ENCODE measurements at regions not wholly inside any gene's neighbourhood (a gene's known extent, or its start where the extent isn't known, plus 50 kb on each side); places are given as distances from the start of the nearest gene placed in this dataset.
"Not testable (repeated sequence)": the region's sequence is repeated elsewhere in the genome, so short reads cannot be mapped to it uniquely, and the experiment has no call there.

DNA sequence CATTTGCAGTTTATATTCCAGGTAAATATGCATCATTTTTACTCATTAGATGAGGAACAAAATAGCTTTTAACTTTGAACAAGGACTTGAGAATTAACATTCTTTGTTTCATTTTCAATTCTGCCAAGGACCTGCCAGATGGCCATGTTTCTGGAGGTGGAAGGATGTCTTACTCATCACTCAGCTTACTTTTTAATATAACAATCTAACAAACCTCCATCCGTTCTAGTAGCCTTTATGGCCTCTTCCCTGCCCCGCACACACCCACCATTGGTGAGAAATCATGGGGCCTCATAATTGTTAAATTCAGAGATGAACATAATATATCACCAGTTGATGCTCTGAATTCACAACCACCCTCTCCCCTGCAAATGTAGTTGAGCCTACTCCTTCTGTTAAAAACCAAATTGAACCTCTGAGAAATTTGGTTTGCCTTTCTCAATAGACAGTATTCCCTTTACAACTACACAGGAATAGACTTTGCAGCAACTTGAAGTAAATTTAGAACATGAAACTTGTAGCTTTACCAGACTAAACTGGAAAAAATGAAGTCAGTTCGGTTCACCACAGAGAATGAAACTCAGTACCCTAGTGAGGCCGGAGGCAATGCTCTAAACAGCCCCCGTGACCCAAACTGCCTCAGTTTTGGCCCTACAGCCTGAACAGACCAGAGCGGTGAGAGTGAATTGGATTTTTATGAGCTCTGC lies 50.1 kb upstream of the ACSL4 start:
- no peak overlapping the region for H3K4me3 ChIP-seq (ENCODE audit: low read length)
- no peaks in the 10 kb centered on the region for H3K9me3 ChIP-seq (replicated peaks; ENCODE audit: control insufficient read depth, low read depth, low read length)
- no peak for DNase-seq
- 83% methylated on average over 2 of the region's 6 CpGs for WGBS (ENCODE audit: insufficient coverage)
- no peaks in the 10 kb centered on the region for H3K36me3 ChIP-seq (ENCODE audit: control insufficient read depth, insufficient read depth, low read length)
- peaks cover 7% of the 10 kb centered on the region for H3K27me3 ChIP-seq (ENCODE audit: control insufficient read depth, insufficient read depth, low read length)
- H3K4me1 ChIP-seq (ENCODE audit: control insufficient read depth, insufficient read depth, low read length) = no peaks in the 10 kb centered on the region
- no peak overlapping the region for H3K27ac ChIP-seq (ENCODE audit: low read length)

DNA sequence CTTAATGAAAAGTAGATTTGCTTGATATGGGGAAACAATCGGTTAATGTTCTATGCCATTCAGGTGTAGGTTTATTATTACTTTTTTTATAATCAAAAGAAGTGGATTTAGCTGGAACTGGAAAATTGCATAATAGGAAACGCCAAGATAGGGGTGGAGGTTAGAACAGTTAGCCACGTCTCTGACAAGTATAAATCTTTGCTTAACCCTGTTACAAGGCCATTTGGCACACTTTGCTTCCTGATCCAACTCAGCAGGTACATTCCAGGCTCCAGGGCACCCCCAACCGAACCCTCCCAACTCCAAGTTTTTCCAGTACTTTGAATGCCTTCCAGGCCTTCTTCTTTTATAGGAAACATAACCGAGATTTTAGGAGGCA lies 50.6 kb upstream of the ACSL4 start:
- no peak for DNase-seq
- H3K4me1 ChIP-seq (ENCODE audit: control insufficient read depth, insufficient read depth, low read length) = no peaks in the 10 kb centered on the region
- 50% methylated on average over 2 of the region's 5 CpGs for WGBS (ENCODE audit: insufficient coverage)

DNA sequence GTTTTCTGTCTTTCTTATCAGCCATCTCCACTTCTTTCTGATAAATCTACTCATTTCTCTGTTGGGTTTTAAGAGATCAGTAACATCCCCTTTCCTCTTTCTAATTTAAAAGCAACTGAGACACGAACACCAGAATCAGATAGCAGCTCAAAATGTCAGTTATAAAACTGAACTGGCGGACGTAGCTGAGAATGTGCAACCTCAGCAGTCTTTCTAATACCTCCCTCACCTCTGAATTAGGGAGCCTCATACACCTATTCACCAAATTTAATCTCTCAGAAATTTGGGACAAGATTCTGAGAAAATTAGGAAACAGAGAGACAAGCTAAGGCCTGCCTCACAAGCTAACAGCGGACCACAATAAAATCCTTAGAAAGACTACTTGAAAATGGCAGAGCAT lies 52.0 kb upstream of the ACSL4 start:
- WGBS (ENCODE audit: insufficient coverage) = 56% methylated on average over 3 of the region's 4 CpGs
- Histone ChIP-seq H3K27me3 (ENCODE audit: control insufficient read depth, insufficient read depth, low read length) (peaks cover 15% of the 10 kb centered on the region), H3K9me3 (replicated peaks; ENCODE audit: control insufficient read depth, low read depth, low read length) (no peaks in the 10 kb centered on the region), H3K27ac (ENCODE audit: low read length) (no peak overlapping the region), H3K4me1 (ENCODE audit: control insufficient read depth, insufficient read depth, low read length) (no peaks in the 10 kb centered on the region), H3K4me3 (ENCODE audit: low read length) (no peak overlapping the region), H3K36me3 (ENCODE audit: control insufficient read depth, insufficient read depth, low read length) (no peaks in the 10 kb centered on the region)
- DNase-seq = no peak

More for the DNA sequence above, 50.6 kb upstream of the ACSL4 start:
- H3K27me3 ChIP-seq (ENCODE audit: control insufficient read depth, insufficient read depth, low read length) = peaks cover 11% of the 10 kb centered on the region
- H3K27ac ChIP-seq (ENCODE audit: low read length) = no peak overlapping the region
- no peaks in the 10 kb centered on the region for H3K36me3 ChIP-seq (ENCODE audit: control insufficient read depth, insufficient read depth, low read length)
- H3K4me3 ChIP-seq (ENCODE audit: low read length) = no peak overlapping the region
- no peaks in the 10 kb centered on the region for H3K9me3 ChIP-seq (replicated peaks; ENCODE audit: control insufficient read depth, low read depth, low read length)

DNA sequence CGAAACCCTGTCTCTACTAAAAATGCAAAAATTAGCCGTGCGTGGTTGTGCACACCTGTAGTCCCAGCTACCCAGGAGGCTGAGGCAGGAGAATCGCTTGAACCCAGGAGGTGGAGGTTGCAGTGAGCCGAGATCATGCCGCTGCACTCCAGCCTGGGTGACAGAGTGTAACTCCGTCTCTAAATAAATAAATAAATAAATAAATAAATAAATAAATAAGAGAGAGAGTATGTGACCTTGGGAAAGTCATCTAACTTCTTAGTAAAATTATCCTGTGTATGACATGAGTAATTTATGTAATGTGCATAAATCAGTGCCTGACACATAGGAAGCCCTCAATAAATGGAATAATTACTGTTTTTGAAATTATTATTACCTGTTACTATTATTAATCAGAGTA lies 57.5 kb upstream of the ACSL4 start:
- peaks cover 18% of the 10 kb centered on the region for H3K27me3 ChIP-seq (ENCODE audit: control insufficient read depth, insufficient read depth, low read length)
- not testable (repeated sequence) for H3K4me3 ChIP-seq (ENCODE audit: low read length); DNase-seq; H3K36me3 ChIP-seq (ENCODE audit: control insufficient read depth, insufficient read depth, low read length); H3K27ac ChIP-seq (ENCODE audit: low read length); H3K9me3 ChIP-seq (replicated peaks; ENCODE audit: control insufficient read depth, low read depth, low read length); H3K4me1 ChIP-seq (ENCODE audit: control insufficient read depth, insufficient read depth, low read length)
- WGBS (ENCODE audit: insufficient coverage) = no CpG with 5 or more reads among the region's 7 CpGs

DNA sequence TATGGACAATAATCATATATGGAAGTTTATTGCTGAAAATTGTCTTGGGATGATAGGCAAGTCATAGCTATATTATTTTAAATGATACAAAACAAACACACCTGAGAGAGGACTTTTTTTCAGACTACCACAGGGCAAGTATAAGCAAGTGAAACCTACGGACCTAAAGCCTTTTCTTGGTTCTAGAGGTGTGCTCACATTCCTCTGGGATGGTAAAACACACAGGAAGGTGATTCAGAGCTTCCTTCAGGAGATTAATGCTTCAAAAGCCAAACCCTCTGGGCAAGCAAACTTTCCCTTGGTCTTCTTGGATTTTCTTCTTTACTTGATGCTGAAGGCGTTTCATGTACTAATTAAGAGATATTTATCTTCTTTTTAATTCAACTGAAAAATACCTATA lies 60.1 kb upstream of the ACSL4 start:
- Histone ChIP-seq H3K27me3 (ENCODE audit: control insufficient read depth, insufficient read depth, low read length) (peaks cover 13% of the 10 kb centered on the region), H3K36me3 (ENCODE audit: control insufficient read depth, insufficient read depth, low read length) (no peaks in the 10 kb centered on the region), H3K27ac (ENCODE audit: low read length) (no peak overlapping the region), H3K4me3 (ENCODE audit: low read length) (no peak overlapping the region), H3K9me3 (replicated peaks; ENCODE audit: control insufficient read depth, low read depth, low read length) (no peaks in the 10 kb centered on the region), H3K4me1 (ENCODE audit: control insufficient read depth, insufficient read depth, low read length) (no peaks in the 10 kb centered on the region)
- no peak for DNase-seq
- no CpG with 5 or more reads among the region's 2 CpGs for WGBS (ENCODE audit: insufficient coverage)

DNA sequence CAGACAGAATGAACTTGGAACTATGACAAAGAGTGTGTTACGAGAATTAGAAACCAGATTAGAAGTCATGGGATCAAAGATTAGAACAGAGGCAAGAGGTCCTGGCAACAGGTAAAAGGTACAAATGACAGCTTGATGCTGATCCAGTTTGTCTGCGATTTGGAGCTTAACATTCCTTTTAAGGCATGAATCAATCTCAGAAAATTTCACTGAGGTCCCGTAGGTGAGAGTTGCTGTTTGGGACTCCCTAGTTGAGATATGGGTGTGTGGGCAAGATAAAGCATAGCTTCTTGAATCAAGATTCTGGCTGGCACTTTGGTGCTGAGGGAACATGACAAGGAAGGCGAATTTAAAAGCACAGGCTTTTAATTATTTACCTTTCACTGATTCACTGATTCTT lies 62.6 kb upstream of the ACSL4 start:
- Histone ChIP-seq H3K4me3 (ENCODE audit: low read length) (no peak overlapping the region), H3K9me3 (replicated peaks; ENCODE audit: control insufficient read depth, low read depth, low read length) (no peaks in the 10 kb centered on the region), H3K27ac (ENCODE audit: low read length) (no peak overlapping the region), H3K36me3 (ENCODE audit: control insufficient read depth, insufficient read depth, low read length) (no peaks in the 10 kb centered on the region), H3K4me1 (ENCODE audit: control insufficient read depth, insufficient read depth, low read length) (no peaks in the 10 kb centered on the region), H3K27me3 (ENCODE audit: control insufficient read depth, insufficient read depth, low read length) (peaks cover 11% of the 10 kb centered on the region)
- no peak for DNase-seq
- WGBS (ENCODE audit: insufficient coverage) = 61% methylated on average over 4 of the region's 4 CpGs

DNA sequence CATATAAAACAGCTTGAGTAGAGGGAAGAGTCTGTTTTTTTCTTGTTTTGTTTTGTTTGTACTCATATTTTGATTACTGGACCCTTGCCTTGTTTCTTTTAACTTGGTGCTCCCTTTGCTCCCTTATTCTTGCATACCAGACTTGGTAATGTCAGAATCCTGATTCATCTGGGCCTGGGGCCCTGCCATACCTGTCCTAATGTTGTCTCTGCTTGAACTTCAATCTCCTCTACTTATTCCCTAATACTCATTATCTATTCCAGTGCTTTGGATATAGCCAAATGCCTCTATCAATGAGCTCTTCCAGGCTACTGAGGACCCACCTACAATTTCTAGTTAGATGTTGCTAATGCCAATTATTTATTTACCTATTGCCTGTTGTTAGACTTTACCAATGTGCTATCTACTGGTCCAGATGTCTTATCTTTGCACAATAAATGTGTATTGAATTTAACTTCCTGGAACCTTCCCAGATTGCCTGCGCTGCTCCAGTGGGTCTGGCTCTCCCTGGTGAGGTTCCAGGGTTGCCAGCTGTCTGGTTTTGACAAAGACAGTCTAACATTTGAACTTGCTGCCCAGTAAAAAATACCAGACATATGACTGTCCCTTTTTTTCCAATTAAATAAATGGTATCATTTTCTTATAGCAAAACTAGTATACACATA lies 64.4 kb upstream of the ACSL4 start:
- H3K4me3 ChIP-seq (ENCODE audit: low read length) = no peak overlapping the region
- H3K4me1 ChIP-seq (ENCODE audit: control insufficient read depth, insufficient read depth, low read length) = no peaks in the 10 kb centered on the region
- H3K27ac ChIP-seq (ENCODE audit: low read length) = no peak overlapping the region
- H3K36me3 ChIP-seq (ENCODE audit: control insufficient read depth, insufficient read depth, low read length) = no peaks in the 10 kb centered on the region
- no peak for DNase-seq
- peaks cover 9% of the 10 kb centered on the region for H3K27me3 ChIP-seq (ENCODE audit: control insufficient read depth, insufficient read depth, low read length)
- whole genome bisulfite sequencing (ENCODE audit: insufficient coverage) = no CpG with 5 or more reads among the region's 1 CpG
- no peaks in the 10 kb centered on the region for H3K9me3 ChIP-seq (replicated peaks; ENCODE audit: control insufficient read depth, low read depth, low read length)

DNA sequence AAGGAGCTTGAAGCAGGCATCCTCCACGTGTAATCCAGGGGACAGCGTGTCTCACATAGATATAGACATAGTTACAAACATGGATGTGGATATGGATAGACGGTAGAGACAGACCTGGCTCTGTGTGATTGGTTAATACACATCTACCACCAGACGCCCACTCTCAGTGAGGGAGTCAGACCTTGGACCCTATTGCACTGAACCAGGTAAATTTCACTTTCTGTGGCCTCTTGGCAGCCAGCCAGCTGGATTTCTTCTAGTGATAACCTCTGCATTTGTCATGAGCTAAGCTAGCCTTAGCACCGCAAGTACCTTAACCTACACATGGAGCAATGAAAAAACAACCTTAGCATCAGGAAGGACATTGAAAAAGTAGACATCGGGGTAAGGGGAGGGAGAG lies 79.2 kb upstream of the ACSL4 start:
- 40% methylated on average over 2 of the region's 6 CpGs for WGBS (ENCODE audit: insufficient coverage)

DNA sequence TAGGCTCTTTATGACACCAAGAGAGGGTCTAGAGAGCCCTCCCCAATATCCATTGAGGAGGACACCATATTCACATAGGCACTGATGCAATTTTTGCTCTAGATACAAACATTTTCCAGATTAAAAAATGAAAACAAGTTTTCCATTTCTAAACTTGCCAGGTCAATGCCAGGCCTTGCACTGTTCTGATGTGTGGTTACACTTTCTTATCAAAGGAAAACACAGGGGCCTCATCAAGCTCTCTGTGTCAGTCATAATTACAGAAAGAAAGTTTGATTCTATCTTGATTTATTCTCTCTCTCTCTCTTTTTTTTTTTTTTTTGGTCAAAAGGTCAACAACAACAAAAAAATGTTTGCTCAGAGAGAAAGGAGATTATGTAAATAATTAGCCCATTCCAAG lies 80.2 kb upstream of the ACSL4 start:
- Histone ChIP-seq H3K4me1 (ENCODE audit: control insufficient read depth, insufficient read depth, low read length) (no peaks in the 10 kb centered on the region), H3K36me3 (ENCODE audit: control insufficient read depth, insufficient read depth, low read length) (no peaks in the 10 kb centered on the region), H3K27me3 (ENCODE audit: control insufficient read depth, insufficient read depth, low read length) (peaks cover 18% of the 10 kb centered on the region), H3K9me3 (replicated peaks; ENCODE audit: control insufficient read depth, low read depth, low read length) (no peaks in the 10 kb centered on the region), H3K27ac (ENCODE audit: low read length) (no peak overlapping the region), H3K4me3 (ENCODE audit: low read length) (no peak overlapping the region)
- no peak for DNase-seq

More for the DNA sequence above, 79.2 kb upstream of the ACSL4 start:
- Histone ChIP-seq H3K4me1 (ENCODE audit: control insufficient read depth, insufficient read depth, low read length) (no peaks in the 10 kb centered on the region), H3K4me3 (ENCODE audit: low read length) (no peak overlapping the region), H3K9me3 (replicated peaks; ENCODE audit: control insufficient read depth, low read depth, low read length) (no peaks in the 10 kb centered on the region), H3K36me3 (ENCODE audit: control insufficient read depth, insufficient read depth, low read length) (no peaks in the 10 kb centered on the region), H3K27me3 (ENCODE audit: control insufficient read depth, insufficient read depth, low read length) (peaks cover 18% of the 10 kb centered on the region), H3K27ac (ENCODE audit: low read length) (no peak overlapping the region)
- DNase-seq = no peak

DNA sequence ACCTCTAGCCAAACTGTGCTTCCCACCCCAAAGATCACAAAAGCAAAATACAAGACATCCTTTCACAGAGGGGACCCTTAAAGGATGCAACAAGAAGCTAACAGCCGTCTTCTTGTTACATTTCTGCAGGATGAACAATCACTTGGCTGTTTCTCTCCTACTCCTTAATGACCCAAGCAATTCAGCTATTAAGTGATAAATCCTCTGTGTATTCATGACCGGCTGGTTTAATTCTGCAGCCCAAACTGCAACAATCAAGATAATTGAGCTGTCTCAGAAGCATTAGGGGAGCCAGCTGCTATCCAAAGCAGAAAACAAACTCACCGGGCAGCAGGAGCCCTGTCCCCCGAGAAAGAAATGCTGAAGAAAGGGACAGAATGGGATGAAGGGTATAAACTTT lies 85.9 kb upstream of the ACSL4 start:
- Histone ChIP-seq H3K36me3 (ENCODE audit: control insufficient read depth, insufficient read depth, low read length) (no peaks in the 10 kb centered on the region), H3K4me3 (ENCODE audit: low read length) (no peak overlapping the region), H3K9me3 (replicated peaks; ENCODE audit: control insufficient read depth, low read depth, low read length) (no peaks in the 10 kb centered on the region), H3K27me3 (ENCODE audit: control insufficient read depth, insufficient read depth, low read length) (peaks cover 24% of the 10 kb centered on the region), H3K4me1 (ENCODE audit: control insufficient read depth, insufficient read depth, low read length) (no peaks in the 10 kb centered on the region), H3K27ac (ENCODE audit: low read length) (no peak overlapping the region)
- WGBS (ENCODE audit: insufficient coverage) = 33% methylated on average over 1 of the region's 4 CpGs
- no peak for DNase-seq

Data from muscle of leg (tissue), 3 donors.